ENCODE measurements at regions not wholly inside any gene's neighbourhood (a gene's known extent, or its start where the extent isn't known, plus 50 kb on each side); places are given as distances from the start of the nearest gene placed in this dataset.

DNA sequence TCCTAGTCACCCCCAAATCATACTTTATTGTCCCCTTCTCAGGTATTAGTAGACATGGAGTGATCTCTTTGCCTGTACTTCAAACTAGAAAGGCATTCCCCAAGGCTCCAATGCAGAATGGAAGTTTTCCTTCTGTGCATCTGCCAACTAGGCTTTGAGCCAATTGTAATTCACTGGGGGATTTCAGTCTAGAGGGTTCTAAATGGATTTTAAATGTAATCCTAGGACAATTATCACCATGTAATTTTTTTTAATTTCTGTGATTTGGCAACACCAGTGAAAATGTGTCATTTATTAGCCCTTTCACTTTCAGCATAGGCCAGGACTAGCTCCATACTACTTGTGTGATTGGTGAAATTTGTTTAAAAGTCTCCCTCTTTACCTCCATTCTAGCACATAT is 557.6 kb upstream of the MARCKS start:
- no peak for TF ChIP-seq CTCF (IDR thresholded peaks at IDR 0.05)
- TF ChIP-seq EP300 (IDR thresholded peaks at IDR 0.05), result no peak
- TF ChIP-seq POLR2A (IDR thresholded peaks at IDR 0.05), result no peak

Measured in ovary (tissue), 3 donors.